ENCODE measurements at regions not wholly inside any gene's neighbourhood (a gene's known extent, or its start where the extent isn't known, plus 50 kb on each side); places are given as distances from the start of the nearest gene placed in this dataset.

- Histone ChIP-seq H3K9ac (ENCODE audit: extremely low read depth, insufficient read length, low read length) (no peak overlapping the region), H4K8ac (replicated peaks; ENCODE audit: insufficient read length, low read depth, low read length) (no peak overlapping the region), H3T11ph (ENCODE audit: low read length) (no peak overlapping the region), H4K20me1 (ENCODE audit: control insufficient read depth, insufficient read depth, insufficient read length) (no peaks in the 10 kb centered on the region), H2AFZ (ENCODE audit: low read length) (no peak overlapping the region), H3K4ac (ENCODE audit: low read depth, low read length) (no peak overlapping the region), H4K5ac (ENCODE audit: insufficient read length, low read depth, low read length) (no peak overlapping the region), H3K4me1 (ENCODE audit: insufficient read depth, low read length) (peaks cover 8% of the 10 kb centered on the region; the same call in 1 of the 2 replicates), H2BK20ac (ENCODE audit: low read depth, low read length, poor library complexity, severe bottlenecking) (no peak overlapping the region), H3K79me2 (ENCODE audit: insufficient read depth, low read length) (no peaks in the 10 kb centered on the region), H3K23me2 (ENCODE audit: insufficient read length, low read depth, low read length, poor library complexity, severe bottlenecking) (no peaks in the 10 kb centered on the region), H3K27me3 (ENCODE audit: insufficient read depth, low read length) (no peaks in the 10 kb centered on the region), H4K91ac (ENCODE audit: insufficient read length, low read depth, low read length) (no peak overlapping the region), H2BK12ac (ENCODE audit: insufficient read length, low read depth, low read length) (no peak overlapping the region), H3K56ac (ENCODE audit: insufficient read length, low read depth, low read length) (no peak overlapping the region), H3K23ac (ENCODE audit: insufficient read length, low read depth, low read length) (no peak overlapping the region), H3K14ac (ENCODE audit: insufficient read depth, low read length) (no peak overlapping the region), H3K79me1 (ENCODE audit: insufficient read depth, low read depth, low read length, poor library complexity, severe bottlenecking) (no peaks in the 10 kb centered on the region), H2BK5ac (ENCODE audit: insufficient read length, low read length) (no peak overlapping the region), H2BK120ac (ENCODE audit: low read depth, low read length, poor library complexity, severe bottlenecking) (no peak overlapping the region), H3K9me3 (ENCODE audit: control insufficient read depth, low read depth, low read length) (no peaks in the 10 kb centered on the region), H3K4me2 (ENCODE audit: insufficient read depth, insufficient read length, low read length) (no peak overlapping the region), H3K27ac (ENCODE audit: insufficient read length, low read depth, low read length) (no peak overlapping the region), H2AK5ac (ENCODE audit: insufficient read length, low read length) (no peak overlapping the region), H3K18ac (ENCODE audit: insufficient read length, low read depth, low read length) (no peak overlapping the region), H2BK15ac (ENCODE audit: low read depth, low read length) (no peak overlapping the region)
- no peaks in the 10 kb centered on the region for H3K9me3 Mint-ChIP-seq
- no peak overlapping the region for H3K4me3 Mint-ChIP-seq
- no peaks in the 10 kb centered on the region for H3K27me3 Mint-ChIP-seq (ENCODE audit: low read depth)
- peaks cover 28 to 32% of the 10 kb centered on the region in 2 experiments for H3K4me1 Mint-ChIP-seq
- peaks cover 0 to 3% (median 0%) of the 10 kb centered on the region in 3 experiments; a peak in 1 of 7 replicates for H3K36me3 Mint-ChIP-seq (ENCODE audit: insufficient read depth in 1 of 3, low read depth in 3 of 3)
- DNase-seq = no peak
- WGBS (ENCODE audit: extremely low coverage, insufficient read length, low lambda C conversion rate) = no CpG with 5 or more reads among the region's 8 CpGs
- peak overlapping the region in 1 of 3 experiments; percentile 55; a peak in 1 of 7 replicates for H3K27ac Mint-ChIP-seq
- TF ChIP-seq CTCF (conservative IDR thresholded peaks at IDR 0.05) = no peak
Observed at GRCh38 chr16:13557418-13557817, 362.5 kb upstream of the ERCC4 start.
